Endothelial cell (in vitro differentiated cells): ENCODE measurements at regions not wholly inside any gene's neighbourhood (a gene's known extent, or its start where the extent isn't known, plus 50 kb on each side); places are given as distances from the start of the nearest gene placed in this dataset.

Experiments used
- DNase-seq: peaks from one replicate; pipeline ENCODE4 v3.0.0; 2021; ENCODE audit warnings: low spot score
- H3K27ac Mint-ChIP-seq: one replicate; pipeline ENCODE4 v1.8.0; 2021; ENCODE audit warnings: mixed read lengths, inconsistent platforms; ENCODE audit not compliant: unreplicated experiment
- H3K27me3 Mint-ChIP-seq: one replicate; pipeline ENCODE4 v1.8.0; 2021; ENCODE audit warnings: mild to moderate bottlenecking, moderate library complexity, mixed read lengths, inconsistent platforms; ENCODE audit not compliant: unreplicated experiment
- H3K36me3 Mint-ChIP-seq: one replicate; pipeline ENCODE4 v1.8.0; 2021; ENCODE audit warnings: mild to moderate bottlenecking, low read depth, mixed read lengths, inconsistent platforms; ENCODE audit not compliant: unreplicated experiment
- H3K4me1 Mint-ChIP-seq: one replicate; pipeline ENCODE4 v1.8.0; 2021; ENCODE audit warnings: mild to moderate bottlenecking, mixed read lengths, inconsistent platforms; ENCODE audit not compliant: unreplicated experiment
- H3K4me3 Mint-ChIP-seq: one replicate; pipeline ENCODE4 v1.8.0; 2021; ENCODE audit warnings: mild to moderate bottlenecking, mixed read lengths, inconsistent platforms; ENCODE audit not compliant: unreplicated experiment
- H3K9me3 Mint-ChIP-seq: one replicate; pipeline ENCODE4 v1.8.0; 2021; ENCODE audit warnings: mixed read lengths, inconsistent platforms; ENCODE audit not compliant: unreplicated experiment
- TF ChIP-seq, protein P1 (sequence below): fragments of 200-600 bp; sonication (generic); IDR thresholded peaks from one replicate; pipeline ENCODE4 v1.5.0; 2021; ENCODE audit warnings: antibody characterized with exemption; ENCODE audit not compliant: unreplicated experiment

DNA sequence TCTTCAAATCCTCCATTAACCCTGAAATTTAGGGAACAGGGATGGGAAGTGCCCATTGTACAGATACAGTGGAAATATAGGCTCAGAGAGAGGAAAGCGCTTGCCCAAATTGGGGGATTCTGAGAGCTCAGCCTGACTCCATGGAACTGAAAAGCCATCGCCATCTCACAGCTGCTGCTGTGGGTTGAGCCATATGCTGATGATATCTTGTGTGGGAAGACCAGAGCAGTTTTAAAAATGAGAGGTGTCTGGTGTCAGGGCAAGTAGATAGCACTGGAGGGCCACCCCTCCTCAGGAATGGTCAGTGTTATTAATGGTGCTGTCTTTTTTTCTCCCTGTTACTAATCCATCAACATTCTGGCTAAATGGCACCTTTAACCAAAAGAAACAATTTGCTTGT is 50.9 kb upstream of the C5orf58 start:
- no peaks in the 10 kb centered on the region for H3K27me3 Mint-ChIP-seq
- no peak for DNase-seq
- H3K4me3 Mint-ChIP-seq, result no peak overlapping the region
- no peak overlapping the region for H3K27ac Mint-ChIP-seq
- TF ChIP-seq, protein P1, sequence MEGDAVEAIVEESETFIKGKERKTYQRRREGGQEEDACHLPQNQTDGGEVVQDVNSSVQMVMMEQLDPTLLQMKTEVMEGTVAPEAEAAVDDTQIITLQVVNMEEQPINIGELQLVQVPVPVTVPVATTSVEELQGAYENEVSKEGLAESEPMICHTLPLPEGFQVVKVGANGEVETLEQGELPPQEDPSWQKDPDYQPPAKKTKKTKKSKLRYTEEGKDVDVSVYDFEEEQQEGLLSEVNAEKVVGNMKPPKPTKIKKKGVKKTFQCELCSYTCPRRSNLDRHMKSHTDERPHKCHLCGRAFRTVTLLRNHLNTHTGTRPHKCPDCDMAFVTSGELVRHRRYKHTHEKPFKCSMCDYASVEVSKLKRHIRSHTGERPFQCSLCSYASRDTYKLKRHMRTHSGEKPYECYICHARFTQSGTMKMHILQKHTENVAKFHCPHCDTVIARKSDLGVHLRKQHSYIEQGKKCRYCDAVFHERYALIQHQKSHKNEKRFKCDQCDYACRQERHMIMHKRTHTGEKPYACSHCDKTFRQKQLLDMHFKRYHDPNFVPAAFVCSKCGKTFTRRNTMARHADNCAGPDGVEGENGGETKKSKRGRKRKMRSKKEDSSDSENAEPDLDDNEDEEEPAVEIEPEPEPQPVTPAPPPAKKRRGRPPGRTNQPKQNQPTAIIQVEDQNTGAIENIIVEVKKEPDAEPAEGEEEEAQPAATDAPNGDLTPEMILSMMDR, result no peak
- peaks cover 3% of the 10 kb centered on the region for H3K36me3 Mint-ChIP-seq
- H3K9me3 Mint-ChIP-seq, result no peaks in the 10 kb centered on the region
- peaks cover 20% of the 10 kb centered on the region for H3K4me1 Mint-ChIP-seq

DNA sequence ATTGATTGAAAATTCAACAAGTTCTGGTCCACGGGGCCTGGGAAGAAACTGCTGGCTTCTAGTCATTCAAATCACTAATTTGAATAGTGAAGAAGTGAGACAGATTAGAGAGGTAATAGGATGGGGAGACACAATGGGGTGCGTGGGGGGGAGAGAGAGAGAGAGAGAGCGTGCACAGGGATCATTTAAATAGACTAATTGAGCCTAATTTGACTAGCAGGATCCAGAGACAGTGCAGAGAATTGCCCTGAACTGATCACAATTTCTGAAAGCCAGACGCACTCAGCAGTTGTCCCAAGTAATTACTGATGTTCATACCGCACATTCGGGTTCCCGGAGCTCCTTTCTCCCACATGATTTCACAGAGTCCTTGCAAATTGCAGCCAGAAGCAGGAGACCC is 50.3 kb upstream of the C5orf58 start:
- H3K27me3 Mint-ChIP-seq, result no peaks in the 10 kb centered on the region
- no peak for DNase-seq
- H3K9me3 Mint-ChIP-seq, result no peaks in the 10 kb centered on the region
- peaks cover 20% of the 10 kb centered on the region for H3K4me1 Mint-ChIP-seq
- H3K36me3 Mint-ChIP-seq, result peaks cover 3% of the 10 kb centered on the region
- H3K27ac Mint-ChIP-seq, result no peak overlapping the region
- TF ChIP-seq, protein P1, result no peak
- no peak overlapping the region for H3K4me3 Mint-ChIP-seq
